Mammary epithelial cell (primary cell): ENCODE measurements at regions not wholly inside any gene's neighbourhood (a gene's known extent, or its start where the extent isn't known, plus 50 kb on each side); places are given as distances from the start of the nearest gene placed in this dataset.
"Not testable (repeated sequence)": the region's sequence is repeated elsewhere in the genome, so short reads cannot be mapped to it uniquely, and the experiment has no call there.

Experiments used
- CTCF ChIP-seq, 2 donors: IDR thresholded peaks in 1 of 2; conservative IDR thresholded peaks in 1 of 2; 2 replicates each; pipeline ENCODE4 v1.5.1; 2011 to 2012; ENCODE audit warnings: inconsistent platforms in 2 of 2, low read length in 2 of 2, mild to moderate bottlenecking in 2 of 2, control low read depth in 1 of 2, low read depth in 1 of 2; ENCODE audit not compliant: insufficient read depth in 1 of 2; ENCODE audit errors: extremely low read depth in 1 of 2
- EZH2 ChIP-seq: IDR thresholded peaks from 2 replicates; pipeline ENCODE4 v1.6.1; 2012; ENCODE audit warnings: low read length, inconsistent platforms, borderline replicate concordance

GRCh38 chr2:87398567-87399305 lies 349.2 kb upstream of the PLGLB2 start:
- TF ChIP-seq EZH2; CTCF (conservative IDR thresholded peaks at IDR 0.05 in 1 of 2, IDR thresholded peaks at IDR 0.05 in 1 of 2; ENCODE audit: extremely low read depth in 1 of 2, insufficient read depth in 1 of 2, low read depth in 1 of 2, low read length in 2 of 2): not testable (repeated sequence)
